HUES64 (cell line): ENCODE measurements at regions not wholly inside any gene's neighbourhood (a gene's known extent, or its start where the extent isn't known, plus 50 kb on each side); places are given as distances from the start of the nearest gene placed in this dataset.

Source experiments
- H3K27ac ChIP-seq: 2 replicates; pipeline ENCODE4 v1.7.0; 2013; ENCODE audit warnings: low read depth, low read length, inconsistent platforms
- H3K27me3 ChIP-seq: 2 replicates; pipeline ENCODE4 v1.6.1; 2013; ENCODE audit warnings: mild to moderate bottlenecking, low read length; ENCODE audit not compliant: insufficient read depth
- H3K36me3 ChIP-seq: 2 replicates; pipeline ENCODE4 v1.6.1; 2013; ENCODE audit warnings: mild to moderate bottlenecking, low read length; ENCODE audit not compliant: insufficient read depth
- H3K4me1 ChIP-seq: 2 replicates; pipeline ENCODE4 v1.6.1; 2013; ENCODE audit warnings: mild to moderate bottlenecking, low read length, moderate library complexity; ENCODE audit not compliant: insufficient read depth
- H3K4me3 ChIP-seq: 2 replicates; pipeline ENCODE4 v1.5.1; 2013; ENCODE audit warnings: mild to moderate bottlenecking, low read length, moderate library complexity
- H3K9ac ChIP-seq: 2 replicates; pipeline ENCODE4 v1.6.1; 2013; ENCODE audit warnings: mild to moderate bottlenecking, low read depth, low read length
- H3K9me3 ChIP-seq: 2 replicates; pipeline ENCODE4 v1.6.1; 2013; ENCODE audit warnings: low read depth, low read length; ENCODE audit not compliant: insufficient read depth
- WGBS: fragments of 150-250, 120-280 bp; methylation state at CpG from one replicate; pipeline ENCODE4 v1.1.7; 2013; ENCODE audit warnings: missing lambda C conversion rate; 5-methylcytosine and 5-hydroxymethylcytosine counted together

- H3K4me1 ChIP-seq, result 0 out of 2 replicates have a peak, but pooled peaks cover 4% of the 10 kb centered on the region
- no peaks in the 10 kb centered on the region for H3K27me3 ChIP-seq
- H3K9ac ChIP-seq, result no peak overlapping the region
- H3K4me3 ChIP-seq, result no peak overlapping the region
- no peak overlapping the region for H3K27ac ChIP-seq
- 93% methylated on average over 2 of the region's 2 CpGs for WGBS
- H3K36me3 ChIP-seq, result no peaks in the 10 kb centered on the region
- H3K9me3 ChIP-seq, result no peaks in the 10 kb centered on the region
Observed at GRCh38 chr1:60387175-60387574, 313.6 kb upstream of the C1orf87 start.

GRCh38 chr1:60386249-60386648, 312.7 kb upstream of the C1orf87 start:
- Histone ChIP-seq H3K4me1 (0 out of 2 replicates have a peak, but pooled peaks cover 4% of the 10 kb centered on the region), H3K27me3 (no peaks in the 10 kb centered on the region), H3K4me3 (no peak overlapping the region), H3K9ac (no peak overlapping the region), H3K27ac (no peak overlapping the region), H3K9me3 (no peaks in the 10 kb centered on the region), H3K36me3 (no peaks in the 10 kb centered on the region)
- WGBS, result 79% methylated on average over 3 of the region's 3 CpGs

- 93% methylated on average over 1 of the region's 1 CpG for WGBS
Observed at GRCh38 chr1:60376196-60376595, 302.6 kb upstream of the C1orf87 start.

GRCh38 chr1:60374537-60374936, 301.0 kb upstream of the C1orf87 start:
- H3K27ac ChIP-seq, result no peak overlapping the region
- 0 out of 2 replicates have a peak, but pooled peaks cover 4% of the 10 kb centered on the region for H3K9me3 ChIP-seq
- H3K27me3 ChIP-seq, result no peaks in the 10 kb centered on the region
- H3K4me3 ChIP-seq, result no peak overlapping the region
- no peak overlapping the region for H3K9ac ChIP-seq
- H3K36me3 ChIP-seq, result no peaks in the 10 kb centered on the region
- no peaks in the 10 kb centered on the region for H3K4me1 ChIP-seq
- 87% methylated on average over 1 of the region's 1 CpG for WGBS

More at GRCh38 chr1:60376196-60376595, 302.6 kb upstream of the C1orf87 start:
- H3K4me3 ChIP-seq, result no peak overlapping the region
- H3K9ac ChIP-seq, result no peak overlapping the region
- 0 out of 2 replicates have a peak, but pooled peaks cover 4% of the 10 kb centered on the region for H3K9me3 ChIP-seq
- H3K4me1 ChIP-seq, result no peaks in the 10 kb centered on the region
- H3K27me3 ChIP-seq, result no peaks in the 10 kb centered on the region
- no peaks in the 10 kb centered on the region for H3K36me3 ChIP-seq
- H3K27ac ChIP-seq, result no peak overlapping the region

GRCh38 chr1:60367532-60367931, 294.0 kb upstream of the C1orf87 start:
- 71% methylated on average over 7 of the region's 7 CpGs for WGBS
- no peak overlapping the region for H3K4me3 ChIP-seq
- H3K27me3 ChIP-seq, result no peaks in the 10 kb centered on the region
- 0 out of 2 replicates have a peak, but pooled peaks cover 4% of the 10 kb centered on the region for H3K9me3 ChIP-seq
- H3K27ac ChIP-seq, result no peak overlapping the region
- H3K36me3 ChIP-seq, result no peaks in the 10 kb centered on the region
- no peaks in the 10 kb centered on the region for H3K4me1 ChIP-seq
- H3K9ac ChIP-seq, result no peak overlapping the region

GRCh38 chr1:60359431-60359830, 285.9 kb upstream of the C1orf87 start:
- Histone ChIP-seq H3K4me3 (no peak overlapping the region), H3K9ac (no peak overlapping the region), H3K4me1 (no peaks in the 10 kb centered on the region), H3K36me3 (no peaks in the 10 kb centered on the region), H3K9me3 (no peaks in the 10 kb centered on the region), H3K27me3 (no peaks in the 10 kb centered on the region), H3K27ac (no peak overlapping the region)
- 98% methylated on average over 3 of the region's 3 CpGs for WGBS

- no peaks in the 10 kb centered on the region for H3K27me3 ChIP-seq
- no peaks in the 10 kb centered on the region for H3K9me3 ChIP-seq
- H3K4me1 ChIP-seq, result no peaks in the 10 kb centered on the region
- H3K27ac ChIP-seq, result no peak overlapping the region
- no peaks in the 10 kb centered on the region for H3K36me3 ChIP-seq
- no peak overlapping the region for H3K4me3 ChIP-seq
- H3K9ac ChIP-seq, result no peak overlapping the region
Observed at GRCh38 chr1:60350531-60350930, 277.0 kb upstream of the C1orf87 start.

GRCh38 chr1:60348884-60349283, 275.3 kb upstream of the C1orf87 start:
- no peak overlapping the region for H3K27ac ChIP-seq
- H3K9me3 ChIP-seq, result no peaks in the 10 kb centered on the region
- H3K4me3 ChIP-seq, result no peak overlapping the region
- WGBS, result 92% methylated on average over 1 of the region's 1 CpG
- H3K27me3 ChIP-seq, result no peaks in the 10 kb centered on the region
- no peaks in the 10 kb centered on the region for H3K36me3 ChIP-seq
- no peak overlapping the region for H3K9ac ChIP-seq
- no peaks in the 10 kb centered on the region for H3K4me1 ChIP-seq

- WGBS, result 100% methylated on average over 1 of the region's 1 CpG
- Histone ChIP-seq H3K4me1 (no peaks in the 10 kb centered on the region), H3K4me3 (no peak overlapping the region), H3K9me3 (no peaks in the 10 kb centered on the region), H3K36me3 (no peaks in the 10 kb centered on the region), H3K9ac (no peak overlapping the region), H3K27me3 (no peaks in the 10 kb centered on the region), H3K27ac (no peak overlapping the region)
Observed at GRCh38 chr1:60345621-60346020, 272.1 kb upstream of the C1orf87 start.

GRCh38 chr1:60345049-60345448, 271.5 kb upstream of the C1orf87 start:
- WGBS, result 90% methylated on average over 3 of the region's 4 CpGs
- Histone ChIP-seq H3K27ac (no peak overlapping the region), H3K9ac (no peak overlapping the region), H3K9me3 (no peaks in the 10 kb centered on the region), H3K36me3 (no peaks in the 10 kb centered on the region), H3K4me1 (no peaks in the 10 kb centered on the region), H3K4me3 (no peak overlapping the region), H3K27me3 (no peaks in the 10 kb centered on the region)

GRCh38 chr1:60343736-60344135, 270.2 kb upstream of the C1orf87 start:
- Histone ChIP-seq H3K9me3 (no peaks in the 10 kb centered on the region), H3K36me3 (no peaks in the 10 kb centered on the region), H3K27ac (no peak overlapping the region), H3K27me3 (no peaks in the 10 kb centered on the region), H3K4me1 (no peaks in the 10 kb centered on the region), H3K9ac (no peak overlapping the region), H3K4me3 (no peak overlapping the region)
- WGBS, result 100% methylated on average over 2 of the region's 2 CpGs

GRCh38 chr1:60342569-60342968, 269.0 kb upstream of the C1orf87 start:
- Histone ChIP-seq H3K27ac (no peak overlapping the region), H3K9ac (no peak overlapping the region), H3K27me3 (no peaks in the 10 kb centered on the region), H3K4me1 (no peaks in the 10 kb centered on the region), H3K4me3 (no peak overlapping the region), H3K9me3 (no peaks in the 10 kb centered on the region), H3K36me3 (no peaks in the 10 kb centered on the region)
- 89% methylated on average over 1 of the region's 1 CpG for WGBS
